ENCODE measurements at regions not wholly inside any gene's neighbourhood (a gene's known extent, or its start where the extent isn't known, plus 50 kb on each side); places are given as distances from the start of the nearest gene placed in this dataset.

- DNase-seq = no peak
- intact Hi-C loops (cut with DNase I) = no loop called here
Measured at GRCh38 chr5:6995115-6995514, 281.9 kb downstream of the TENT4A start.

- no peak for DNase-seq
Measured at GRCh38 chr5:7000310-7000709, 287.1 kb downstream of the TENT4A start.

GRCh38 chr5:7010591-7010990, 297.4 kb downstream of the TENT4A start:
- intact Hi-C loops (cut with DNase I) = no loop called here
- no peak for DNase-seq

More at GRCh38 chr5:7000310-7000709, 287.1 kb downstream of the TENT4A start:
- intact Hi-C loops (cut with DNase I) = no loop called here

GRCh38 chr5:7012057-7012456, 298.8 kb downstream of the TENT4A start:
- intact Hi-C loops (cut with DNase I) = no loop called here
- no peak for DNase-seq

GRCh38 chr5:7014611-7015010, 301.4 kb downstream of the TENT4A start:
- DNase-seq = no peak
- intact Hi-C loops (cut with DNase I) = no loop called here

GRCh38 chr5:7015586-7016256, 302.5 kb downstream of the TENT4A start:
- intact Hi-C loops (cut with DNase I) = no loop called here
- DNase-seq = no peak

- intact Hi-C loops (cut with DNase I) = no loop called here
Measured at GRCh38 chr5:7016999-7017747, 303.9 kb downstream of the TENT4A start.

GRCh38 chr5:7018198-7018597, 305.0 kb downstream of the TENT4A start:
- intact Hi-C loops (cut with DNase I) = no loop called here
- no peak for DNase-seq

More at GRCh38 chr5:7016999-7017747, 303.9 kb downstream of the TENT4A start:
- no peak for DNase-seq

- intact Hi-C loops (cut with DNase I) = no loop called here
- DNase-seq = no peak
Measured at GRCh38 chr5:7018601-7019000, 305.4 kb downstream of the TENT4A start.

- intact Hi-C loops (cut with DNase I) = no loop called here
- DNase-seq = no peak
Measured at GRCh38 chr5:7036192-7036835, 323.1 kb downstream of the TENT4A start.

- no peak for DNase-seq
- intact Hi-C loops (cut with DNase I) = no loop called here
Measured at GRCh38 chr5:7039074-7039473, 325.8 kb downstream of the TENT4A start.

GRCh38 chr5:7040111-7040510, 326.9 kb downstream of the TENT4A start:
- DNase-seq = no peak
- intact Hi-C loops (cut with DNase I) = no loop called here

GRCh38 chr5:7043797-7044196, 330.6 kb downstream of the TENT4A start:
- intact Hi-C loops (cut with DNase I) = no loop called here
- no peak for DNase-seq

GRCh38 chr5:7047511-7048261, 334.5 kb downstream of the TENT4A start:
- DNase-seq = no peak
- intact Hi-C loops (cut with DNase I) = no loop called here

- intact Hi-C loops (cut with DNase I) = no loop called here
- no peak for DNase-seq
Measured at GRCh38 chr5:7050986-7051385, 337.8 kb downstream of the TENT4A start.

- no peak for DNase-seq
- intact Hi-C loops (cut with DNase I) = no loop called here
Measured at GRCh38 chr5:7053125-7053524, 339.9 kb downstream of the TENT4A start.

GRCh38 chr5:7053528-7054209, 340.4 kb downstream of the TENT4A start:
- intact Hi-C loops (cut with DNase I) = no loop called here
- no peak for DNase-seq

GRCh38 chr5:7066471-7067235, 329.3 kb upstream of the ADCY2 start:
- DNase-seq = peak in 1 of 10 donors; percentile 35
- intact Hi-C loops (cut with DNase I) = no loop called here

- peak in 1 of 10 donors; percentile 54 for DNase-seq
- intact Hi-C loops (cut with DNase I) = no loop called here
Measured at GRCh38 chr5:7068156-7068555, 327.8 kb upstream of the ADCY2 start.

GRCh38 chr5:7068899-7069298, 327.0 kb upstream of the ADCY2 start:
- intact Hi-C loops (cut with DNase I) = no loop called here
- no peak for DNase-seq
